ENCODE measurements at regions not wholly inside any gene's neighbourhood (a gene's known extent, or its start where the extent isn't known, plus 50 kb on each side); places are given as distances from the start of the nearest gene placed in this dataset.

DNA sequence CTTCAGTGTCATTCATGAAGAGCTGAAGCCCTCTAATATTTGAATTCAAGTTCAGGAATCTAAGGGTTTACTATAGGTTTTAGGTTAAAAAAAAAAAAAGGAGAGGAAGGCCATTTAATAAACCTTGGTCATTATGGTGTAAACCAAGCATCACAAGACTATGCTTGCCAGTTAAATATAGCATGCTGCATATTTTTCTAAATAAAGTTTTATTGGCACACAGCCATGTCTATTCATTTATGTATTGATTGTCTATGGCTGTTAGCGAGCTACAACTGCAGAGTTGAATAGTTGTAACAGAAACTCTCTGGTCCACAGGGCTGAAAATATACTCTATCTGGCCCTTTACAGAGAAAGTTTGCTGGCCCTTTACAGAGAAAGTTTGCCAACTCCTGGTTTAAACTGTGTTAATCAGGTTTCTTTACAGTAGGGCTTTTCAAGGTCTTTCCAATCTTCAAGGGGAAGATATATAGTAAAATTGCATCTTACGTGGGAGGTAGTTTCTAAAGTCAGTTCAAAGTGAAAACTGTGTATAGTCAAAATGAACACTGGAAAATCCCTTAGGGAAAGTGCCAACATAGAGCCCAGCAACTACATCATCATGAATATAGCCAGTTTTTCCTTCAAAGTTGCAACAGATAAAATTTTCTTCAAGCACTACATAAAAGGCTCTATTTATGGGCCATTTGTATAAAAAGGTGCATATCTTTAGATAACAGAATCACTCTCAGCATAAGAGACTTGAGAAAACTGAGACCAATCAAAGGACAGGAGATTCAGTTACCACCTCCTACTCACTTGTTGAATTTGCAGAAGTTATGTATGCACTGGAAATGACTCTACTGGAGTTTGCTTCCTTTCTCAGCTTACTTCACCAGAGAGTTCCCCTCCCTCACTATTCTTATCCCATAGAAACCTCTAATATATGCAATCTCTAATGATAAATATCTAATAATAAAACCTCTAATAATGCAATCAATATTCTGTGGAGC lies 49.7 kb upstream of the FRMD4B start:
- TF ChIP-seq STAT3 (IDR thresholded peaks at IDR 0.05; ENCODE audit: low read depth, low read length): 0 out of 2 replicates have a peak, but pooled peaks have one; percentile 60
- no peak for TF ChIP-seq RAD51 (IDR thresholded peaks at IDR 0.05)
